ENCODE measurements at regions not wholly inside any gene's neighbourhood (a gene's known extent, or its start where the extent isn't known, plus 50 kb on each side); places are given as distances from the start of the nearest gene placed in this dataset.

GRCh38 chr12:23464241-23464812 lies 485.1 kb downstream of the SOX5 start:
- Histone ChIP-seq H3K27me3 (ENCODE audit: control insufficient read depth, insufficient read depth, low read length) (no peaks in the 10 kb centered on the region), H3K4me1 (ENCODE audit: control insufficient read depth, insufficient read depth, low read length) (no peaks in the 10 kb centered on the region), H4K5ac (ENCODE audit: low read depth, low read length) (no peak overlapping the region), H3K79me1 (ENCODE audit: low read depth in 1 of 2, low read length in 2 of 2) (no peaks in the 10 kb centered on the region), H2BK15ac (ENCODE audit: low read depth, low read length) (no peak overlapping the region), H3K9ac (ENCODE audit: low read depth, low read length) (no peak overlapping the region), H3K14ac (replicated peaks; ENCODE audit: low read depth, low read length) (no peak overlapping the region), H3K36me3 (ENCODE audit: control insufficient read depth, insufficient read depth, low read length) (no peaks in the 10 kb centered on the region), H3K56ac (ENCODE audit: extremely low read depth, insufficient read depth, low read length) (no peak overlapping the region), H3K4me2 (ENCODE audit: low read depth, low read length) (no peak overlapping the region), H2BK120ac (ENCODE audit: low read depth, low read length) (no peak overlapping the region), H3K9me1 (ENCODE audit: insufficient read depth, low read length) (no peaks in the 10 kb centered on the region), H3K23ac (ENCODE audit: low read depth, low read length) (no peak overlapping the region), H3K4me3 (ENCODE audit: insufficient read depth, low read depth, low read length) (no peak overlapping the region), H3K18ac (ENCODE audit: low read depth, low read length) (no peak overlapping the region), H2AFZ (replicated peaks; ENCODE audit: low read length, poor library complexity) (no peak overlapping the region), H3K4ac (ENCODE audit: low read depth, low read length) (no peak overlapping the region), H3K27ac (ENCODE audit: insufficient read depth, low read length) (no peak overlapping the region), H4K91ac (ENCODE audit: insufficient read depth, low read depth, low read length) (no peak overlapping the region), H2BK20ac (ENCODE audit: low read depth, low read length) (no peak overlapping the region), H2AK9ac (replicated peaks; ENCODE audit: low read depth, low read length, poor library complexity) (no peak overlapping the region), H3K9me3 (ENCODE audit: control insufficient read depth, insufficient read depth, low read length) (no peaks in the 10 kb centered on the region), H2AK5ac (ENCODE audit: low read depth, low read length) (no peak overlapping the region), H2BK5ac (ENCODE audit: low read depth, low read length, poor library complexity, severe bottlenecking) (no peak overlapping the region), H4K8ac (ENCODE audit: low read depth in 2 of 2, low read length in 2 of 2) (no peak overlapping the region), H4K20me1 (ENCODE audit: insufficient read depth, low read length) (no peaks in the 10 kb centered on the region)
- intact Hi-C loops (cut with micrococcal nuclease) = no loop called here
- in situ Hi-C loops (cut with MboI; ENCODE audit: low sequenced_read_pairs) = no loop called here
- 40% methylated on average over 1 of the region's 4 CpGs; no CpG with 5 or more reads in 1 of the 2 experiments for WGBS, 2 experiments (ENCODE audit: extremely low coverage in 2 of 2, insufficient read length in 1 of 2)
- TF ChIP-seq BHLHE40 (IDR thresholded peaks at IDR 0.05; ENCODE audit: low read depth, low read length) (no peak), USF2 (IDR thresholded peaks at IDR 0.05; ENCODE audit: low read depth, low read length) (no peak), MAZ (IDR thresholded peaks at IDR 0.05; ENCODE audit: borderline replicate concordance, low read depth, low read length) (no peak), RCOR1 (IDR thresholded peaks at IDR 0.05; ENCODE audit: insufficient replicate concordance, low read length) (no peak)
- CTCF ChIA-PET = no interaction called here
- no TSS peak for BruUV-seq (replicated peaks)
- dilution Hi-C loops (cut with HindIII; ENCODE audit: low sequenced_read_pairs, unreplicated experiment) = no loop called here
- POLR2A ChIA-PET (ENCODE audit: unreplicated experiment) = interaction anchor here (0.5 kb wide), 1 partner anchor 153 kb away, joined by 14 read pairs; no protein-coding TSS in a partner anchor
- DNase-seq (no peak), ATAC-seq (ENCODE audit: low read depth) (no peak)
